C4-2B (cell line): ENCODE measurements at regions not wholly inside any gene's neighbourhood (a gene's known extent, or its start where the extent isn't known, plus 50 kb on each side); places are given as distances from the start of the nearest gene placed in this dataset.

ENCODE experiments used
- H3K27ac ChIP-seq: fragments of 450-650 bp; 2 replicates; pipeline ENCODE4 v1.5.1; 2017
- CTCF ChIP-seq: fragments of 450-650 bp; conservative IDR thresholded peaks from 2 replicates; pipeline ENCODE4 v1.5.1; 2017; ENCODE audit warnings: mild to moderate bottlenecking
- ZFX ChIP-seq: fragments of 450-650 bp; IDR thresholded peaks from 2 replicates; pipeline ENCODE4 v1.6.1; 2017

GRCh38 chr4:141919649-141920048 lies 283.3 kb downstream of the IL15 start:
- TF ChIP-seq ZFX (no peak), CTCF (no peak)
- no peak overlapping the region for H3K27ac ChIP-seq

- TF ChIP-seq CTCF (no peak), ZFX (no peak)
- no peak overlapping the region for H3K27ac ChIP-seq
These were observed 284.9 kb downstream of the IL15 start for GRCh38 chr4:141921293-141921692.

GRCh38 chr4:141922236-141922635 lies 285.9 kb downstream of the IL15 start:
- TF ChIP-seq CTCF, result no peak
- TF ChIP-seq ZFX, result no peak
- H3K27ac ChIP-seq, result no peak overlapping the region

- no peak for TF ChIP-seq ZFX
- no peak for TF ChIP-seq CTCF
- H3K27ac ChIP-seq, result no peak overlapping the region
These were observed 290.0 kb downstream of the IL15 start for GRCh38 chr4:141926406-141926805.

- H3K27ac ChIP-seq, result no peak overlapping the region
- no peak for TF ChIP-seq ZFX
- TF ChIP-seq CTCF, result no peak
These were observed 296.1 kb downstream of the IL15 start for GRCh38 chr4:141932490-141932889.

- TF ChIP-seq ZFX (no peak), CTCF (no peak)
- H3K27ac ChIP-seq, result no peak overlapping the region
These were observed 297.6 kb downstream of the IL15 start for GRCh38 chr4:141933978-141934377.

GRCh38 chr4:141955696-141956095 lies 319.3 kb downstream of the IL15 start:
- no peak overlapping the region for H3K27ac ChIP-seq
- no peak for TF ChIP-seq ZFX
- no peak for TF ChIP-seq CTCF
